Prostate gland (tissue), 2 donors: ENCODE measurements at regions not wholly inside any gene's neighbourhood (a gene's known extent, or its start where the extent isn't known, plus 50 kb on each side); places are given as distances from the start of the nearest gene placed in this dataset.

Source experiments
- POLR2A ChIP-seq: fragments of 450-650 bp; IDR thresholded peaks from one replicate; pipeline ENCODE4 v1.6.1; 2016; ENCODE audit warnings: antibody characterized with exemption, mild to moderate bottlenecking
- TF ChIP-seq, protein P1 (sequence below), 4 experiments: fragments of 200-600 bp in 2 of 4; fragments of 450-650 bp in 2 of 4; sonication (generic) in 2 of 4; IDR thresholded peaks; 1 replicate in 3 of 4; 2 replicates in 1 of 4; pipeline ENCODE4 v1.5.1; 2016 to 2019; ENCODE audit warnings: antibody characterized with exemption in 4 of 4, mild to moderate bottlenecking in 2 of 4, moderate library complexity in 2 of 4

DNA sequence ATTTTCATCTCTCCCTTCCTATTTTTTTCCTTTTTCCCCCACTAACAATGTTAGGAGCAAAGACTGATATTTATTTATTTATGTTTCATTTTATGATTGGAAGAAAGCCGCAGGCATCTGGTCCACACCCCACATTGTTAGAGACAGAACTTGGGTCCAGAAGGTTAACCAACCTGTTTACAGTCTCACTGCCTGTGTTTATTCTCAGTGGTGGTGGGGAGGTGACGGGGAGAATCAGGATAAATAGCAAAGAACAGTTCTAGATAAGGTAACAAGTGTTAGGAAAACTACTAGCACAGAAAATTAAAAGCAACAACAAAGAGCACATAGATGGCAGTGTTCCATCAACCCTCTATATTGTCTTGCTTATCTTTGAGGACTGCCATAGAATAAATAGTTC lies 301.7 kb upstream of the DIPK2B start:
- TF ChIP-seq, protein P1, sequence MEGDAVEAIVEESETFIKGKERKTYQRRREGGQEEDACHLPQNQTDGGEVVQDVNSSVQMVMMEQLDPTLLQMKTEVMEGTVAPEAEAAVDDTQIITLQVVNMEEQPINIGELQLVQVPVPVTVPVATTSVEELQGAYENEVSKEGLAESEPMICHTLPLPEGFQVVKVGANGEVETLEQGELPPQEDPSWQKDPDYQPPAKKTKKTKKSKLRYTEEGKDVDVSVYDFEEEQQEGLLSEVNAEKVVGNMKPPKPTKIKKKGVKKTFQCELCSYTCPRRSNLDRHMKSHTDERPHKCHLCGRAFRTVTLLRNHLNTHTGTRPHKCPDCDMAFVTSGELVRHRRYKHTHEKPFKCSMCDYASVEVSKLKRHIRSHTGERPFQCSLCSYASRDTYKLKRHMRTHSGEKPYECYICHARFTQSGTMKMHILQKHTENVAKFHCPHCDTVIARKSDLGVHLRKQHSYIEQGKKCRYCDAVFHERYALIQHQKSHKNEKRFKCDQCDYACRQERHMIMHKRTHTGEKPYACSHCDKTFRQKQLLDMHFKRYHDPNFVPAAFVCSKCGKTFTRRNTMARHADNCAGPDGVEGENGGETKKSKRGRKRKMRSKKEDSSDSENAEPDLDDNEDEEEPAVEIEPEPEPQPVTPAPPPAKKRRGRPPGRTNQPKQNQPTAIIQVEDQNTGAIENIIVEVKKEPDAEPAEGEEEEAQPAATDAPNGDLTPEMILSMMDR (IDR thresholded peaks at IDR 0.05): no peak
- no peak for TF ChIP-seq POLR2A
